Neuronal stem cell (in vitro differentiated cells): ENCODE measurements at regions not wholly inside any gene's neighbourhood (a gene's known extent, or its start where the extent isn't known, plus 50 kb on each side); places are given as distances from the start of the nearest gene placed in this dataset.

Experiments used
- DNase-seq: peaks from one replicate; pipeline ENCODE4 v3.0.0-alpha.2; 2013; ENCODE audit warnings: low spot score
- H2AFZ ChIP-seq: one replicate; pipeline ENCODE4 v1.6.1; 2013; ENCODE audit warnings: mild to moderate bottlenecking, low read length, inconsistent platforms
- H2AK5ac ChIP-seq: 2 replicates; pipeline ENCODE4 v1.6.1; 2013; ENCODE audit warnings: low read depth, mild to moderate bottlenecking, inconsistent platforms, low read length, moderate library complexity, mixed read lengths
- H2BK120ac ChIP-seq: 2 replicates; pipeline ENCODE4 v1.6.1; 2013; ENCODE audit warnings: low read depth, mild to moderate bottlenecking, inconsistent platforms, low read length, moderate library complexity, mixed read lengths
- H2BK12ac ChIP-seq: one replicate; pipeline ENCODE4 v1.6.1; 2013; ENCODE audit warnings: low read length, inconsistent platforms
- H2BK15ac ChIP-seq: 2 replicates; pipeline ENCODE4 v1.6.1; 2013; ENCODE audit warnings: mild to moderate bottlenecking, low read length, inconsistent platforms, mixed read lengths
- H2BK5ac ChIP-seq: one replicate; pipeline ENCODE4 v1.6.1; 2013; ENCODE audit warnings: inconsistent platforms, mild to moderate bottlenecking, low read length, moderate library complexity
- H3K14ac ChIP-seq: one replicate; pipeline ENCODE4 v1.6.1; 2013; ENCODE audit warnings: low read length, inconsistent platforms
- H3K18ac ChIP-seq: 2 replicates; pipeline ENCODE4 v1.6.1; 2013; ENCODE audit warnings: low read length, inconsistent platforms
- H3K23ac ChIP-seq: 2 replicates; pipeline ENCODE4 v1.6.1; 2013; ENCODE audit warnings: low read depth, mild to moderate bottlenecking, mixed read lengths, low read length, inconsistent platforms; ENCODE audit not compliant: poor library complexity
- H3K27ac ChIP-seq: replicated peaks from 3 replicates; pipeline ENCODE4 v1.5.1; 2013; ENCODE audit warnings: low read length, inconsistent platforms
- H3K27me3 ChIP-seq, 3 experiments: 2 replicates each; pipeline ENCODE4 v1.6.1; 2013; ENCODE audit warnings: low read length in 3 of 3, mild to moderate bottlenecking in 2 of 3, inconsistent platforms in 1 of 3, low read depth in 1 of 3, mixed read lengths in 1 of 3, moderate library complexity in 1 of 3; ENCODE audit not compliant: control insufficient read depth in 3 of 3, insufficient read depth in 3 of 3
- H3K36me3 ChIP-seq, 2 donors: replicated peaks in 1 of 2; 2 replicates each; pipeline ENCODE4 v1.6.1; 2013; ENCODE audit warnings: low read length in 2 of 2; ENCODE audit not compliant: control insufficient read depth in 2 of 2, insufficient read depth in 2 of 2
- H3K4ac ChIP-seq: 2 replicates; pipeline ENCODE4 v1.6.1; 2013; ENCODE audit warnings: inconsistent platforms, mild to moderate bottlenecking, low read length, moderate library complexity
- H3K4me1 ChIP-seq, 2 donors: 1 replicate in 1 of 2; 2 replicates in 1 of 2; pipeline ENCODE4 v1.6.1; 2013; ENCODE audit warnings: low read length in 2 of 2, low read depth in 1 of 2; ENCODE audit not compliant: control insufficient read depth in 2 of 2, insufficient read depth in 1 of 2
- H3K4me2 ChIP-seq: one replicate; pipeline ENCODE4 v1.6.1; 2013; ENCODE audit warnings: mild to moderate bottlenecking, low read length, inconsistent platforms; ENCODE audit not compliant: insufficient read depth, poor library complexity, severe bottlenecking
- H3K4me3 ChIP-seq, 2 donors: 2 replicates each; pipeline ENCODE4 v1.5.1; 2013; ENCODE audit warnings: low read length in 2 of 2, mild to moderate bottlenecking in 2 of 2, inconsistent platforms in 1 of 2, moderate library complexity in 1 of 2
- H3K79me1 ChIP-seq: one replicate; pipeline ENCODE4 v1.6.1; 2013; ENCODE audit warnings: low read depth, mild to moderate bottlenecking, inconsistent platforms, low read length, moderate library complexity
- H3K9ac ChIP-seq: one replicate; pipeline ENCODE4 v1.6.1; 2013; ENCODE audit warnings: mild to moderate bottlenecking, low read depth, low read length, inconsistent platforms; ENCODE audit not compliant: poor library complexity
- H3K9me3 ChIP-seq, 2 donors: replicated peaks in 1 of 2; 2 replicates each; pipeline versions ENCODE3 to v1.6.1; 2013; ENCODE audit warnings: low read length in 2 of 2, mild to moderate bottlenecking in 2 of 2, inconsistent platforms in 1 of 2, low read depth in 1 of 2, mixed read lengths in 1 of 2, moderate library complexity in 1 of 2; ENCODE audit not compliant: control insufficient read depth in 2 of 2, insufficient read depth in 1 of 2
- H4K8ac ChIP-seq: one replicate; pipeline ENCODE4 v1.6.1; 2013; ENCODE audit warnings: low read depth, mild to moderate bottlenecking, inconsistent platforms, low read length, moderate library complexity
- H4K91ac ChIP-seq: one replicate; pipeline ENCODE4 v1.6.1; 2013; ENCODE audit warnings: low read length, low read depth, mild to moderate bottlenecking, inconsistent platforms; ENCODE audit not compliant: poor library complexity
- WGBS, 2 donors: extraction: QIAGEN DNeasy Blood & Tissue Kit; methylation state at CpG; one replicate each; pipeline ENCODE4 v1.1.7; 2013; ENCODE audit warnings: missing lambda C conversion rate in 2 of 2, mixed read lengths in 1 of 2; ENCODE audit not compliant: insufficient read length in 2 of 2, insufficient replicate concordance in 1 of 2; ENCODE audit errors: extremely low coverage in 2 of 2; 5-methylcytosine and 5-hydroxymethylcytosine counted together

GRCh38 chr11:122363296-122363695 lies 247.3 kb upstream of the BLID start:
- H3K4me1 ChIP-seq: peaks cover 2 to 22% of the 10 kb centered on the region in 2 donors

GRCh38 chr11:122362381-122362780 lies 246.4 kb upstream of the BLID start:
- H3K27ac ChIP-seq: no peak overlapping the region
- H3K4me1 ChIP-seq: peaks cover 0 to 17% of the 10 kb centered on the region in 2 donors
- no peak for DNase-seq
- H2BK12ac ChIP-seq: no peak overlapping the region
- H2BK5ac ChIP-seq: no peak overlapping the region
- H3K4ac ChIP-seq: no peak overlapping the region
- H3K4me3 ChIP-seq: no peak overlapping the region
- no peaks in the 10 kb centered on the region for H3K79me1 ChIP-seq
- no peak overlapping the region for H3K14ac ChIP-seq
- H4K8ac ChIP-seq: no peak overlapping the region
- no peak overlapping the region for H2AFZ ChIP-seq
- no peak overlapping the region for H2BK120ac ChIP-seq
- no peak overlapping the region for H3K18ac ChIP-seq
- H2AK5ac ChIP-seq: no peak overlapping the region
- peaks cover 2 to 8% of the 10 kb centered on the region in 2 donors for H3K9me3 ChIP-seq
- no peak overlapping the region for H2BK15ac ChIP-seq
- H3K23ac ChIP-seq: no peak overlapping the region
- H3K27me3 ChIP-seq: no peaks in the 10 kb centered on the region
- H4K91ac ChIP-seq: no peak overlapping the region
- H3K9ac ChIP-seq: no peak overlapping the region
- H3K36me3 ChIP-seq: no peaks in the 10 kb centered on the region
- H3K4me2 ChIP-seq: no peak overlapping the region
- WGBS, 2 donors: no CpG with 5 or more reads among the region's 2 CpGs

More at GRCh38 chr11:122363296-122363695, 247.3 kb upstream of the BLID start:
- H3K18ac ChIP-seq: no peak overlapping the region
- no peak overlapping the region for H3K4me3 ChIP-seq
- H2AFZ ChIP-seq: no peak overlapping the region
- H2BK5ac ChIP-seq: no peak overlapping the region
- no peak overlapping the region for H2BK120ac ChIP-seq
- no CpG with 5 or more reads among the region's 5 CpGs for WGBS, 2 donors
- no peak for DNase-seq
- no peak overlapping the region for H2BK12ac ChIP-seq
- no peak overlapping the region for H2BK15ac ChIP-seq
- no peak overlapping the region for H2AK5ac ChIP-seq
- H3K9ac ChIP-seq: no peak overlapping the region
- peaks cover 2 to 8% of the 10 kb centered on the region in 2 donors for H3K9me3 ChIP-seq
- no peak overlapping the region for H3K14ac ChIP-seq
- H3K27ac ChIP-seq: no peak overlapping the region
- no peak overlapping the region for H3K4ac ChIP-seq
- H4K8ac ChIP-seq: no peak overlapping the region
- no peak overlapping the region for H4K91ac ChIP-seq
- H3K4me2 ChIP-seq: no peak overlapping the region
- H3K79me1 ChIP-seq: no peaks in the 10 kb centered on the region
- H3K23ac ChIP-seq: no peak overlapping the region
- no peaks in the 10 kb centered on the region for H3K36me3 ChIP-seq
- no peaks in the 10 kb centered on the region for H3K27me3 ChIP-seq

- Histone ChIP-seq H3K4ac (no peak overlapping the region), H2BK5ac (no peak overlapping the region), H2AK5ac (no peak overlapping the region), H3K79me1 (no peaks in the 10 kb centered on the region), H2AFZ (no peak overlapping the region), H2BK120ac (no peak overlapping the region), H4K8ac (no peak overlapping the region), H3K4me2 (no peak overlapping the region), H3K4me3 (no peak overlapping the region), H3K9ac (no peak overlapping the region), H3K18ac (no peak overlapping the region), H3K14ac (no peak overlapping the region), H2BK15ac (no peak overlapping the region), H4K91ac (no peak overlapping the region), H3K4me1 (peaks cover 0 to 4% of the 10 kb centered on the region in 2 donors), H3K27me3 (no peaks in the 10 kb centered on the region), H3K27ac (no peak overlapping the region), H3K23ac (no peak overlapping the region), H3K9me3 (peaks cover 2 to 8% of the 10 kb centered on the region in 2 donors), H3K36me3 (no peaks in the 10 kb centered on the region), H2BK12ac (no peak overlapping the region)
- no peak for DNase-seq
- no CpG with 5 or more reads among the region's 4 CpGs for WGBS, 2 donors
These were observed 244.9 kb upstream of the BLID start for GRCh38 chr11:122360875-122361274.

GRCh38 chr11:122359081-122359571 lies 243.1 kb upstream of the BLID start:
- Histone ChIP-seq H2BK120ac (no peak overlapping the region), H3K4ac (no peak overlapping the region), H4K8ac (no peak overlapping the region), H3K4me2 (no peak overlapping the region), H3K27me3 (no peaks in the 10 kb centered on the region), H3K36me3 (no peaks in the 10 kb centered on the region), H3K27ac (no peak overlapping the region), H3K4me1 (no peaks in the 10 kb centered on the region), H4K91ac (no peak overlapping the region), H3K23ac (no peak overlapping the region), H2AFZ (peak overlapping the region; percentile 80), H3K9me3 (peaks cover 2 to 8% of the 10 kb centered on the region in 2 donors), H2AK5ac (no peak overlapping the region), H2BK5ac (no peak overlapping the region), H2BK15ac (no peak overlapping the region), H3K79me1 (no peaks in the 10 kb centered on the region), H2BK12ac (no peak overlapping the region), H3K4me3 (no peak overlapping the region), H3K9ac (no peak overlapping the region), H3K14ac (no peak overlapping the region), H3K18ac (peak overlapping the region; percentile 20)
- no peak for DNase-seq
- whole genome bisulfite sequencing, 2 donors: no CpG with 5 or more reads among the region's 11 CpGs
